HCT116 (cell line): ENCODE measurements at regions not wholly inside any gene's neighbourhood (a gene's known extent, or its start where the extent isn't known, plus 50 kb on each side); places are given as distances from the start of the nearest gene placed in this dataset.

Source experiments
- CTCF ChIP-seq, 3 experiments: fragments of 200-600 bp in 1 of 3; sonication (generic) in 1 of 3; IDR thresholded peaks in 2 of 3; conservative IDR thresholded peaks in 1 of 3; 2 replicates each; pipeline ENCODE4 v1.5.1; 2012 to 2017; ENCODE audit warnings: low read depth in 2 of 3, low read length in 2 of 3, antibody characterized with exemption in 1 of 3, borderline replicate concordance in 1 of 3, control low read depth in 1 of 3, mild to moderate bottlenecking in 1 of 3, mixed read lengths in 1 of 3, mixed run types in 1 of 3, moderate library complexity in 1 of 3; ENCODE audit not compliant: insufficient read depth in 1 of 3
- YY1 ChIP-seq: IDR thresholded peaks from 2 replicates; pipeline ENCODE4 v1.6.1; 2011; ENCODE audit warnings: low read length, low read depth, moderate library complexity, mild to moderate bottlenecking; ENCODE audit not compliant: insufficient replicate concordance; ENCODE audit errors: extremely low read depth

DNA sequence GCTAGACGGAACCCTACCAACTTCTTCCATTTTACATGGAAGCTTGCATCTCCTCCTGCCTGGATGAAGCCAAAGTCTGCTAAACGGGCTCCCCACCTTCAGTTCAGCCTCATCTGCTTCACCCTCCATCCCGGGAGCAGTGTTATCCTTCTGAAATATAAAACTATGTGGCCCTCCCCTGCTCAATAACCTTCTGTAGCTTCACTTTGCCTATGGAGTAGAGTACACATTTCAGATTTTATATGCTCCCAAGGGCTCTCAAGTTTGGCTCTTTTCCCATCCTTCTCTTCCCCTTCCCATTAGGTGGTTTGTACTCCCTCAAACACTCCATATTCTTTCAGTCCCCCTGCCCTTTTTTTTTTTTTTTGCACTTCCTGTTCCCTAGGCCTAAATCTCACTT, 115.9 kb upstream of the RAI2 start:
- TF ChIP-seq CTCF (IDR thresholded peaks at IDR 0.05 in 2 of 3, conservative IDR thresholded peaks at IDR 0.05 in 1 of 3; ENCODE audit: borderline replicate concordance in 1 of 3, insufficient read depth in 1 of 3, low read depth in 2 of 3, low read length in 2 of 3): no peak
- no peak for TF ChIP-seq YY1
